ENCODE measurements at regions not wholly inside any gene's neighbourhood (a gene's known extent, or its start where the extent isn't known, plus 50 kb on each side); places are given as distances from the start of the nearest gene placed in this dataset.

GRCh38 chr2:19687017-19687659, 214.6 kb downstream of the TTC32 start:
- DNase-seq (ENCODE audit: low read depth in 4 of 4, low spot score in 3 of 4) = no peak

GRCh38 chr2:19686439-19686838, 215.3 kb downstream of the TTC32 start:
- no peak for DNase-seq (ENCODE audit: low read depth in 4 of 4, low spot score in 3 of 4)

GRCh38 chr2:19685731-19686130, 216.1 kb downstream of the TTC32 start:
- no peak for DNase-seq (ENCODE audit: low read depth in 4 of 4, low spot score in 3 of 4)

GRCh38 chr2:19684516-19684915, 217.3 kb downstream of the TTC32 start:
- DNase-seq (ENCODE audit: low read depth in 4 of 4, low spot score in 3 of 4) = no peak

GRCh38 chr2:19683556-19683955, 218.2 kb downstream of the TTC32 start:
- no peak for DNase-seq (ENCODE audit: low read depth in 4 of 4, low spot score in 3 of 4)

- no peak for DNase-seq (ENCODE audit: low read depth in 4 of 4, low spot score in 3 of 4)
Measured at GRCh38 chr2:19682493-19682892, 219.3 kb downstream of the TTC32 start.

GRCh38 chr2:19677825-19678518, 223.8 kb downstream of the TTC32 start:
- no peak for DNase-seq (ENCODE audit: low read depth in 4 of 4, low spot score in 3 of 4)

GRCh38 chr2:19677215-19677777, 224.5 kb downstream of the TTC32 start:
- no peak for DNase-seq (ENCODE audit: low read depth in 4 of 4, low spot score in 3 of 4)

GRCh38 chr2:19676770-19677169, 225.0 kb downstream of the TTC32 start:
- DNase-seq (ENCODE audit: low read depth in 4 of 4, low spot score in 3 of 4) = no peak

GRCh38 chr2:19675856-19676460, 225.8 kb downstream of the TTC32 start:
- DNase-seq (ENCODE audit: low read depth in 4 of 4, low spot score in 3 of 4) = no peak

GRCh38 chr2:19675003-19675629, 226.7 kb downstream of the TTC32 start:
- DNase-seq (ENCODE audit: low read depth in 4 of 4, low spot score in 3 of 4) = no peak

- no peak for DNase-seq (ENCODE audit: low read depth in 4 of 4, low spot score in 3 of 4)
Measured at GRCh38 chr2:19674051-19675002, 227.5 kb downstream of the TTC32 start.

GRCh38 chr2:19673213-19673791, 228.5 kb downstream of the TTC32 start:
- DNase-seq (ENCODE audit: low read depth in 4 of 4, low spot score in 3 of 4) = no peak

GRCh38 chr2:19671916-19672315, 229.9 kb downstream of the TTC32 start:
- DNase-seq (ENCODE audit: low read depth in 4 of 4, low spot score in 3 of 4) = no peak

GRCh38 chr2:19671311-19671710, 230.5 kb downstream of the TTC32 start:
- no peak for DNase-seq (ENCODE audit: low read depth in 4 of 4, low spot score in 3 of 4)

- peak in 3 of 4 donors; percentile 44 to 66 (median 59) for DNase-seq (ENCODE audit: low read depth in 4 of 4, low spot score in 3 of 4)
Measured at GRCh38 chr2:19670303-19670702, 231.5 kb downstream of the TTC32 start.

- DNase-seq (ENCODE audit: low read depth in 4 of 4, low spot score in 3 of 4) = no peak
Measured at GRCh38 chr2:19669559-19669958, 232.2 kb downstream of the TTC32 start.

GRCh38 chr2:19669126-19669525, 232.7 kb downstream of the TTC32 start:
- DNase-seq (ENCODE audit: low read depth in 4 of 4, low spot score in 3 of 4) = no peak

- no peak for DNase-seq (ENCODE audit: low read depth in 4 of 4, low spot score in 3 of 4)
Measured at GRCh38 chr2:19667536-19667949, 234.2 kb downstream of the TTC32 start.

GRCh38 chr2:19667085-19667484, 234.7 kb downstream of the TTC32 start:
- no peak for DNase-seq (ENCODE audit: low read depth in 4 of 4, low spot score in 3 of 4)

Measured in right renal pelvis (tissue), 4 donors.